ENCODE measurements at regions not wholly inside any gene's neighbourhood (a gene's known extent, or its start where the extent isn't known, plus 50 kb on each side); places are given as distances from the start of the nearest gene placed in this dataset.
"Not testable (repeated sequence)": the region's sequence is repeated elsewhere in the genome, so short reads cannot be mapped to it uniquely, and the experiment has no call there.

- DNase-seq (ENCODE audit: low spot score) = no peak
Observed at GRCh38 chr11:56876621-56877275, 112.0 kb upstream of the OR5AK2 start.

GRCh38 chr11:56855217-56855616 is 106.7 kb upstream of the OR9G4 start:
- no peak for DNase-seq (ENCODE audit: low spot score)

GRCh38 chr11:56852131-56852530 is 103.6 kb upstream of the OR9G4 start:
- DNase-seq (ENCODE audit: low spot score) = no peak

GRCh38 chr11:56849852-56850251 is 101.4 kb upstream of the OR9G4 start:
- no peak for DNase-seq (ENCODE audit: low spot score)

GRCh38 chr11:56849250-56849649 is 100.8 kb upstream of the OR9G4 start:
- no peak for DNase-seq (ENCODE audit: low spot score)

- no peak for DNase-seq (ENCODE audit: low spot score)
Observed at GRCh38 chr11:56848141-56848809, 99.8 kb upstream of the OR9G4 start.

- DNase-seq (ENCODE audit: low spot score) = no peak
Observed at GRCh38 chr11:56846631-56847576, 98.4 kb upstream of the OR9G4 start.

GRCh38 chr11:56845121-56845732 is 96.7 kb upstream of the OR9G4 start:
- DNase-seq (ENCODE audit: low spot score) = no peak

GRCh38 chr11:56843816-56844215 is 95.3 kb upstream of the OR9G4 start:
- no peak for DNase-seq (ENCODE audit: low spot score)

- no peak for DNase-seq (ENCODE audit: low spot score)
Observed at GRCh38 chr11:56842814-56843794, 94.6 kb upstream of the OR9G4 start.

- peak; percentile 48 for DNase-seq (ENCODE audit: low spot score)
Observed at GRCh38 chr11:56841210-56841810, 92.8 kb upstream of the OR9G4 start.

- DNase-seq (ENCODE audit: low spot score) = not testable (repeated sequence)
Observed at GRCh38 chr11:56827357-56827756, 78.9 kb upstream of the OR9G4 start.

GRCh38 chr11:56819916-56820315 is 71.4 kb upstream of the OR9G4 start:
- no peak for DNase-seq (ENCODE audit: low spot score)

- DNase-seq (ENCODE audit: low spot score) = no peak
Observed at GRCh38 chr11:56817661-56818060, 69.2 kb upstream of the OR9G4 start.

- DNase-seq (ENCODE audit: low spot score) = no peak
Observed at GRCh38 chr11:56816259-56816658, 67.8 kb upstream of the OR9G4 start.

- no peak for DNase-seq (ENCODE audit: low spot score)
Observed at GRCh38 chr11:56808326-56808725, 59.8 kb upstream of the OR9G4 start.

GRCh38 chr11:56799691-56800210 is 51.3 kb upstream of the OR9G4 start:
- no peak for DNase-seq (ENCODE audit: low spot score)
